ENCODE measurements at regions not wholly inside any gene's neighbourhood (a gene's known extent, or its start where the extent isn't known, plus 50 kb on each side); places are given as distances from the start of the nearest gene placed in this dataset.

DNA sequence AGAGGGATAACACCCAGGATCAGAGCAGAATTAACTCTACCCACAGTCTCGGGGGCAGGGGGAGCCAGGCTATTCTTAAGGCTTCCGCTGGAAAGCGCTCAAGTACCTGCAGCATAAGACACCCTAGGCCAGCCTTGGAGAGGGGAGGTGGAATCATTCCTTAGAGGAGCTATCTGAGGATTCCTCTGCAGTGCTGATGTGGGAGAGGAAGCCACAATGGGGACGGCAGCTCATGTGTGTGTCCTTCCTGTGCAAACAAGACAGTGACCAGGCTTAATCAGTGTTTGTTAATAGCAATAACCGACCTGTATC, 382.2 kb upstream of the CADM1 start:
- H3K36me3 Mint-ChIP-seq (ENCODE audit: low read depth): peaks cover 7% of the 10 kb centered on the region
- H3K4me1 Mint-ChIP-seq: peaks cover 41% of the 10 kb centered on the region
- no peak overlapping the region for H3K4me3 Mint-ChIP-seq
- H3K27ac Mint-ChIP-seq: peak overlapping the region; percentile 68
- no peak for DNase-seq
- peaks cover 12% of the 10 kb centered on the region for H3K27me3 Mint-ChIP-seq (ENCODE audit: low read depth, poor library complexity)
- H3K9me3 Mint-ChIP-seq: peaks cover 16% of the 10 kb centered on the region
- TF ChIP-seq, protein P1, sequence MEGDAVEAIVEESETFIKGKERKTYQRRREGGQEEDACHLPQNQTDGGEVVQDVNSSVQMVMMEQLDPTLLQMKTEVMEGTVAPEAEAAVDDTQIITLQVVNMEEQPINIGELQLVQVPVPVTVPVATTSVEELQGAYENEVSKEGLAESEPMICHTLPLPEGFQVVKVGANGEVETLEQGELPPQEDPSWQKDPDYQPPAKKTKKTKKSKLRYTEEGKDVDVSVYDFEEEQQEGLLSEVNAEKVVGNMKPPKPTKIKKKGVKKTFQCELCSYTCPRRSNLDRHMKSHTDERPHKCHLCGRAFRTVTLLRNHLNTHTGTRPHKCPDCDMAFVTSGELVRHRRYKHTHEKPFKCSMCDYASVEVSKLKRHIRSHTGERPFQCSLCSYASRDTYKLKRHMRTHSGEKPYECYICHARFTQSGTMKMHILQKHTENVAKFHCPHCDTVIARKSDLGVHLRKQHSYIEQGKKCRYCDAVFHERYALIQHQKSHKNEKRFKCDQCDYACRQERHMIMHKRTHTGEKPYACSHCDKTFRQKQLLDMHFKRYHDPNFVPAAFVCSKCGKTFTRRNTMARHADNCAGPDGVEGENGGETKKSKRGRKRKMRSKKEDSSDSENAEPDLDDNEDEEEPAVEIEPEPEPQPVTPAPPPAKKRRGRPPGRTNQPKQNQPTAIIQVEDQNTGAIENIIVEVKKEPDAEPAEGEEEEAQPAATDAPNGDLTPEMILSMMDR (IDR thresholded peaks at IDR 0.05): no peak

- Mint-ChIP-seq H3K36me3 (ENCODE audit: low read depth) (peaks cover 13% of the 10 kb centered on the region), H3K27me3 (ENCODE audit: low read depth, poor library complexity) (peaks cover 6% of the 10 kb centered on the region), H3K4me1 (peaks cover 41% of the 10 kb centered on the region), H3K4me3 (no peak overlapping the region), H3K27ac (peak overlapping the region; percentile 94), H3K9me3 (peaks cover 22% of the 10 kb centered on the region)
- TF ChIP-seq, protein P1 (IDR thresholded peaks at IDR 0.05): no peak
- DNase-seq: no peak
These were observed 381.6 kb upstream of the CADM1 start for GRCh38 chr11:115885535-115886421.

DNA sequence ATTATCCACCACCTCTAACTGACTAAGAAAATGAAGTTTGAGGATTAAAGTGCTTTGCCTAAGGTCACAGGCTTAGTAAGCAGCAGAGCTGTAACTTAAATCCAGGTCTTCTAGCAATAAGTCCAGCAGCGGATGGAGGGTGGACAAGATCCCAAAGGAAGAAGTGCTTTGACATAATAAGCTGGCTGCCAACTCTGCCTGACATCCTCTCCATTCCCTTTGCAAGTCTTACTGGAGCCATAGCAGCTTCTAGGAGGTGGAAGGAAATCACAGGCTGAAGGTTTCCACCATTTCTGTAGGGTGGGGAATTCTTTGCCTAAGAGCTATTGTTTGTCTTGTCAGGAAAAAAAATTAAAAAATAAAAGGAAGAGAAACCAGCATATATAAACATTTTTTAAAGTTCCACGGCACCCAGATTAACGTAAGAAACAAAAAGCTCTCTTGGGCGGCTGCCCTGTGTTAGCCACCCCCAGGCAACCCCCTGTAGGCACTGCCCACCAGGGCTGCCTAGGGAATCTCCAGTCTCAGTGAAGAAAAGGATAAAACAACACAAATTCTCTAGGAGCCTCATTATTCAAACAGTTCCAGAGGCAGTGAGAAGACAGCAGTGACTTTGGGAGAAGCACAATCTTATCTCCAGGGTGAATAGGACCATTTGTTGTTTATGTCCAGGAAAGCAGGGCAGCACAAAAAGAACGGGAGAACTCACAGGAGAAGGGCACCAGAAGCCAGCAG, 380.8 kb upstream of the CADM1 start:
- Mint-ChIP-seq H3K4me1 (peaks cover 41% of the 10 kb centered on the region), H3K9me3 (peaks cover 30% of the 10 kb centered on the region)

DNA sequence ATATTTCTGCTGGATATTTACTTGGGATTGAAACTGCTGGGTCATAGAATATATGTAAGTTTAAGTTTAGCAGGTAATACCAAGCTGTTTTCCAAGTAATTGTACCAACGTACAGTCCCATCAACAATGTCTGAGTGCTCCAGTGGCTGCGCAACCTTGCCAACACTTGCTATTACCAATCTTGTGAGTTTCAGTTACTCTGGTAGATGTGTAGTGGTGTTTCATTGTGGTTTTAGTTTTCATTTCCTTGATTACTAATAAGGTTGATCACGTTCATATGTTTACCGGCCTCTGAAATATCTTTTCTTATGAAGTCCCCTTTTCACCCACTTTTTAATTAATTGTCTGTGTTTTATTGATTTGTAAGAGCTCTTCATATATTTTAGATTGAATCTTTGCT, 370.6 kb upstream of the CADM1 start:
- Mint-ChIP-seq H3K36me3 (ENCODE audit: low read depth) (peaks cover 6% of the 10 kb centered on the region), H3K4me3 (no peak overlapping the region), H3K27ac (no peak overlapping the region), H3K9me3 (peaks cover 21% of the 10 kb centered on the region), H3K27me3 (ENCODE audit: low read depth, poor library complexity) (peaks cover 6% of the 10 kb centered on the region), H3K4me1 (peaks cover 42% of the 10 kb centered on the region)
- no peak for DNase-seq
- TF ChIP-seq, protein P1 (IDR thresholded peaks at IDR 0.05): no peak

More for the DNA sequence above, 380.8 kb upstream of the CADM1 start:
- H3K4me3 Mint-ChIP-seq: no peak overlapping the region
- peaks cover 4% of the 10 kb centered on the region for H3K27me3 Mint-ChIP-seq (ENCODE audit: low read depth, poor library complexity)
- H3K27ac Mint-ChIP-seq: peak overlapping the region; percentile 94
- DNase-seq: no peak
- TF ChIP-seq, protein P1 (IDR thresholded peaks at IDR 0.05): no peak
- peaks cover 21% of the 10 kb centered on the region for H3K36me3 Mint-ChIP-seq (ENCODE audit: low read depth)

DNA sequence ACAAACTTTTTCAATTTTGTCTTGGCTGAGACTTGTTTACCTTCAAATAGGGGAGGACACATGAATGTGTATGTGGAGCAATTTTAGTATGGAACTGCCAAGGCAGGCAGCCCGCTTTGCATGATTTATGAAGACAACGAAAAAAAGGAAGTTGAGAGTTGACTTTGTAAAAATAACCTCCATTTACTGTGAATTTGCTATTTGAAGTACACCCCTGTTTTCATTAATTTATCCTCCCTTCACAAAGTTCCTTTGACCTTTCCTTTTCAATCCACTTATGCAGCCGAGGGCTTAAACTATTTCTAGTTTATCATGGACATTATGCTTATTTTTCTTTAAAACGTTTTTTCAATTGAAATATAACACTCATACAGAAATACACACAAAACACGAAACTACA, 369.6 kb upstream of the CADM1 start:
- peaks cover 11% of the 10 kb centered on the region for H3K9me3 Mint-ChIP-seq
- DNase-seq: no peak
- H3K4me3 Mint-ChIP-seq: no peak overlapping the region
- no peak overlapping the region for H3K27ac Mint-ChIP-seq
- TF ChIP-seq, protein P1 (IDR thresholded peaks at IDR 0.05): no peak
- H3K36me3 Mint-ChIP-seq (ENCODE audit: low read depth): no peaks in the 10 kb centered on the region
- H3K4me1 Mint-ChIP-seq: peaks cover 42% of the 10 kb centered on the region
- H3K27me3 Mint-ChIP-seq (ENCODE audit: low read depth, poor library complexity): peaks cover 6% of the 10 kb centered on the region

All from nephron progenitor cell (in vitro differentiated cells).